ENCODE measurements at regions not wholly inside any gene's neighbourhood (a gene's known extent, or its start where the extent isn't known, plus 50 kb on each side); places are given as distances from the start of the nearest gene placed in this dataset.
"Not testable (repeated sequence)": the region's sequence is repeated elsewhere in the genome, so short reads cannot be mapped to it uniquely, and the experiment has no call there.

DNA sequence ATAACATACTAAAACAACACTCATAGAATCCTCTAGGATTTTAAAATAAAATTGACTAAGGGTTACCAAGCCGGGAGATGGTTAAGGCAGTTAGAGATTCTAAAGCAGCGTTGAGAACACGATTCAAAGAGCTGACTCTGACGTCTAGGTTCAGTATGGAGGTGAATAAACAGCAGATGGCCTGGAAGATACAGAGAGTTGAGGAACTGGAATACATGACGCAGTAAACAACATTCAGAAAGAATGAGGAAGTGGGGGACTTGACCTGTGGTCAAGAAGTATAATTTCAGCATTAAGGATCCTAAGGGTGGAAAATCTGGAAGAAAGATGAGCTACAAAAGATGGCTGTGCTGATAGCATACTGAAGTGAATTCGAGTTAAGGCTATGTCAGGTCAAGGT lies 172.5 kb upstream of the NBPF9 start:
- in situ Hi-C loops (cut with MboI); H3K4me2 ChIP-seq (ENCODE audit: insufficient read depth, low read length); POLR2A ChIA-PET; H2AFZ ChIP-seq (ENCODE audit: low read depth, low read length); H3K79me2 ChIP-seq (ENCODE audit: control insufficient read depth, insufficient read depth, low read length); H3K27ac ChIP-seq (ENCODE audit: extremely low read depth, low read depth, low read length); DNase-seq (ENCODE audit: extremely low read depth in 1 of 4, low spot score in 3 of 4); H4K20me1 ChIP-seq (replicated peaks; ENCODE audit: control insufficient read depth, insufficient read depth, low read length); H3K4me3 ChIP-seq; BruUV-seq (replicated peaks); intact Hi-C loops (cut with micrococcal nuclease); H3K27me3 ChIP-seq (ENCODE audit: control insufficient read depth in 2 of 2, insufficient read depth in 2 of 2, low read length in 2 of 2); H3K36me3 ChIP-seq (ENCODE audit: control insufficient read depth, insufficient read depth, low read length); H3K9me3 ChIP-seq (replicated peaks; ENCODE audit: control insufficient read depth, insufficient read depth, low read depth, low read length); CTCF ChIA-PET (ENCODE audit: low intra/inter-chr PET ratio); H3K9ac ChIP-seq (ENCODE audit: insufficient read depth in 1 of 2, low read depth in 2 of 2, low read length in 2 of 2); H3K9me1 ChIP-seq (ENCODE audit: control insufficient read depth, insufficient read depth, low read length); H3K4me1 ChIP-seq (replicated peaks in 1 of 2; ENCODE audit: control insufficient read depth in 2 of 2, insufficient read depth in 2 of 2, low read length in 2 of 2): not testable (repeated sequence)
- peak; percentile 87 for ATAC-seq
- FAIRE-seq, result peak; percentile 78
- no CpG with 5 or more reads among the region's 6 CpGs for WGBS (ENCODE audit: insufficient coverage, low coverage, missing lambda C conversion rate)

DNA sequence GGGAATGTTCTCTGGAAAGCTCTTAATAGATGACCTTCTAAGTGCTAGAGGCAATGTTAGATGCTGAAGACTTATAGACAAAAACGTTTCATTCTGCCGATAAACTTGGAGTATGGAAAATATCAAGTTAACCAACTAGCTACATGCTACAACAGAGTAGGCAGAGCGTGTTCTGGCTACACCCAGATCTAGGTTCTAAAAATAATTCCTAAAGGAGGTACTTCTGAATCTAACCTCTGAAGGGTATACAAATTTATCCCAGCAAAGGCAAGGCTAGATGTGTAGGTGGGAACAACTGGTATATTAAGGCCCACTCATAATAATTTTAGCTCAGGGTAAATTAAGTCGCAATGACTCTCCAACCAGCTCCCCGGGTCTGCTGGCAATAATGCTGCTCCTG lies 173.1 kb upstream of the NBPF9 start:
- H3K4me2 ChIP-seq (ENCODE audit: insufficient read depth, low read length); H3K79me2 ChIP-seq (ENCODE audit: control insufficient read depth, insufficient read depth, low read length); H4K20me1 ChIP-seq (replicated peaks; ENCODE audit: control insufficient read depth, insufficient read depth, low read length); DNase-seq (ENCODE audit: extremely low read depth in 1 of 4, low spot score in 3 of 4); H3K4me1 ChIP-seq (replicated peaks in 1 of 2; ENCODE audit: control insufficient read depth in 2 of 2, insufficient read depth in 2 of 2, low read length in 2 of 2); ATAC-seq; H3K9ac ChIP-seq (ENCODE audit: insufficient read depth in 1 of 2, low read depth in 2 of 2, low read length in 2 of 2); intact Hi-C loops (cut with micrococcal nuclease); H3K36me3 ChIP-seq (ENCODE audit: control insufficient read depth, insufficient read depth, low read length); FAIRE-seq; H3K27me3 ChIP-seq (ENCODE audit: control insufficient read depth in 2 of 2, insufficient read depth in 2 of 2, low read length in 2 of 2); in situ Hi-C loops (cut with MboI); POLR2A ChIA-PET; BruUV-seq (replicated peaks); H2AFZ ChIP-seq (ENCODE audit: low read depth, low read length); H3K27ac ChIP-seq (ENCODE audit: extremely low read depth, low read depth, low read length); CTCF ChIA-PET (ENCODE audit: low intra/inter-chr PET ratio); H3K9me3 ChIP-seq (replicated peaks; ENCODE audit: control insufficient read depth, insufficient read depth, low read depth, low read length); H3K4me3 ChIP-seq; H3K9me1 ChIP-seq (ENCODE audit: control insufficient read depth, insufficient read depth, low read length): not testable (repeated sequence)
- no CpG with 5 or more reads among the region's 5 CpGs for WGBS (ENCODE audit: insufficient coverage, low coverage, missing lambda C conversion rate)

DNA sequence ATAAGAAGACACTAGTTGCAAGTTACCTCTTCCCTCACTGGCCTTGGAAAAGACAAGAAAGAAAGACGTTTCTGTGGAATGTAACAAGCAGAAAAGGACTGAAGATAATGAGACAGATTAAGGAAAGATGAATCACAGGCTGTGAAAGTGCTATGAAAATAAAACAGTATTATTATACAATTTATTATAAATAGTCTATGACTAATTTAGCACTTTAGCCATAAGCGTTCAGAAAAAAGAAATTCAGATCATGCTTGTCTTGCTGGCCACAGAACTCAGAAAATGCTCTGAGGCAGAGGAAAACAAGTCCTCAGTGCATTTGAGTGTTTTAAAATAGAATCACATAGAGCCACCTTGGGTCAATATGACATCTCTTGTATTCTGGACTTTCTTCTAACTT lies 174.8 kb upstream of the NBPF9 start:
- CTCF ChIA-PET (ENCODE audit: low intra/inter-chr PET ratio); ATAC-seq; POLR2A ChIA-PET; H3K27ac ChIP-seq (ENCODE audit: extremely low read depth, low read depth, low read length); H3K27me3 ChIP-seq (ENCODE audit: control insufficient read depth in 2 of 2, insufficient read depth in 2 of 2, low read length in 2 of 2); FAIRE-seq; H3K79me2 ChIP-seq (ENCODE audit: control insufficient read depth, insufficient read depth, low read length); H3K4me2 ChIP-seq (ENCODE audit: insufficient read depth, low read length); H3K9me1 ChIP-seq (ENCODE audit: control insufficient read depth, insufficient read depth, low read length); in situ Hi-C loops (cut with MboI); H3K4me3 ChIP-seq; H3K36me3 ChIP-seq (ENCODE audit: control insufficient read depth, insufficient read depth, low read length); DNase-seq (ENCODE audit: extremely low read depth in 1 of 4, low spot score in 3 of 4); H2AFZ ChIP-seq (ENCODE audit: low read depth, low read length); intact Hi-C loops (cut with micrococcal nuclease); BruUV-seq (replicated peaks); H3K9ac ChIP-seq (ENCODE audit: insufficient read depth in 1 of 2, low read depth in 2 of 2, low read length in 2 of 2); H3K4me1 ChIP-seq (replicated peaks in 1 of 2; ENCODE audit: control insufficient read depth in 2 of 2, insufficient read depth in 2 of 2, low read length in 2 of 2); H4K20me1 ChIP-seq (replicated peaks; ENCODE audit: control insufficient read depth, insufficient read depth, low read length); H3K9me3 ChIP-seq (replicated peaks; ENCODE audit: control insufficient read depth, insufficient read depth, low read depth, low read length): not testable (repeated sequence)
- no CpG with 5 or more reads among the region's 2 CpGs for WGBS (ENCODE audit: insufficient coverage, low coverage, missing lambda C conversion rate)

DNA sequence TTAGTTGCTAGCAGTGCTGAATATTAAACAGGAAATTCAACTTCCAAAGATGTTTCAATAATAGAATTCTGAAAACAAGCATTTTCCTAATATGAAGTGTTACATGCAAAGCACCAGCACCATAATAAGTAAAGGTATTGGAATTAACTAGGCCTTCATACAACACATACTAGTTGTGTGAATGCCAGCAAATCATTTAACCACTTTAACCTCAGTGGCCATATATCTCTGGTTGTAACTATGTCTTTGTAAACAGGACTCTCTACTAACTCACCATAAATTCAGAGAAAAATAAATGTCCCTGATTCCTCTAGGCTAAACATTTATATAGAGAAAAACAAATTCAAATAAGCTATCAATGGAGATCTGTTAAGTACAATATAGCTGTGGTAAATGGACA lies 175.7 kb upstream of the NBPF9 start:
- CTCF ChIA-PET (ENCODE audit: low intra/inter-chr PET ratio); H2AFZ ChIP-seq (ENCODE audit: low read depth, low read length); H3K36me3 ChIP-seq (ENCODE audit: control insufficient read depth, insufficient read depth, low read length); POLR2A ChIA-PET; in situ Hi-C loops (cut with MboI); FAIRE-seq; H3K9me3 ChIP-seq (replicated peaks; ENCODE audit: control insufficient read depth, insufficient read depth, low read depth, low read length); DNase-seq (ENCODE audit: extremely low read depth in 1 of 4, low spot score in 3 of 4); H3K27me3 ChIP-seq (ENCODE audit: control insufficient read depth in 2 of 2, insufficient read depth in 2 of 2, low read length in 2 of 2); intact Hi-C loops (cut with micrococcal nuclease); ATAC-seq; H3K79me2 ChIP-seq (ENCODE audit: control insufficient read depth, insufficient read depth, low read length); H3K27ac ChIP-seq (ENCODE audit: extremely low read depth, low read depth, low read length); H3K9ac ChIP-seq (ENCODE audit: insufficient read depth in 1 of 2, low read depth in 2 of 2, low read length in 2 of 2); H4K20me1 ChIP-seq (replicated peaks; ENCODE audit: control insufficient read depth, insufficient read depth, low read length); BruUV-seq (replicated peaks); H3K4me2 ChIP-seq (ENCODE audit: insufficient read depth, low read length); H3K4me3 ChIP-seq; H3K4me1 ChIP-seq (replicated peaks in 1 of 2; ENCODE audit: control insufficient read depth in 2 of 2, insufficient read depth in 2 of 2, low read length in 2 of 2); H3K9me1 ChIP-seq (ENCODE audit: control insufficient read depth, insufficient read depth, low read length): not testable (repeated sequence)

Data from K562 (cell line).